Renal cortex interstitium (tissue), 11 donors: ENCODE measurements at regions not wholly inside any gene's neighbourhood (a gene's known extent, or its start where the extent isn't known, plus 50 kb on each side); places are given as distances from the start of the nearest gene placed in this dataset.

Experiments used
- DNase-seq, 11 donors: peaks; one replicate each; pipeline ENCODE4 v3.0.0-alpha.2; 2013; ENCODE audit warnings: low read depth in 9 of 11, low spot score in 4 of 11; ENCODE audit errors: extremely low read depth in 1 of 11

- DNase-seq, result no peak
Measured at GRCh38 chr4:135605076-135605475, 1403.5 kb upstream of the PABPC4L start.

GRCh38 chr4:135604531-135604930, 1402.9 kb upstream of the PABPC4L start:
- no peak for DNase-seq

- no peak for DNase-seq
Measured at GRCh38 chr4:135601351-135601750, 1399.8 kb upstream of the PABPC4L start.

DNA sequence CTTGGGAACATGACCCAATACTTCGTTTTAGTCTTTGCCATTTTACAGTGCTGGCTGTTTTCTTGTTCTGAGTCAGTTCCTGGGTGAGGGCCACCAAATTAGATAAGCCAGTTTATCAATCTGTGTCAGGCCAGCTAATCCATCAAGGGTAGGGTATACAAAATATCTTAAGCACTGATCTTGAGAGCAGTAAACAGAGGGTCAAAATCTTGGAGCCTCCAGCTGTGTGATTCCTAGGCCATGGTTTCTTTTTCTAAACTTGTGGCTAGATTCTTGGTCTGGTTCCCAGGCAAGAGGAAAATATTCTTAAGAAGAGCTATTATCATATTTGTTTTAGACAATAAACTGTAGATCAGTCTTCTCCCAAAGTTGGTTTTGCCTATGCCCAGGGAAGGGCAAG, 1396.6 kb upstream of the PABPC4L start:
- DNase-seq, result no peak

- no peak for DNase-seq
Measured at GRCh38 chr4:135594521-135594920, 1392.9 kb upstream of the PABPC4L start.

GRCh38 chr4:135575041-135575440, 1373.5 kb upstream of the PABPC4L start:
- no peak for DNase-seq

DNA sequence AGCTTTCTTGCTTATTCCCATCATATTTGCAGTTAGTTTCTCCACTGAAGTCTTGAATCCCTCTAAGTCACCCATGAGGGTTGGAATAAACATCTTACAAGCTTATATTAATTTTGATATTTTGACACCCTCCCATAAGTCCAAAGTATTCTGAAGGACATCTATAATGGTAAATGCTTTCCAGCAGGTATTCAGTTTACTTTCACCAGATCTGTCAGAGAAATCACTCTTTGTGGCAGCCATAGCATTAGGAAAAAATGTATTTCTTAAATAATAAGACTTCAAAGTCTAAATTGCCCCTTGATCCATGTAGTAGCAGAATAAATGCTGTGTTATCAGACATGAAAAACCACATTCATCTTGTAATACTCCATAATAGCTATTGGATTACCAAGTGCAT, 1371.7 kb upstream of the PABPC4L start:
- no peak for DNase-seq

- DNase-seq, result no peak
Measured at GRCh38 chr4:135564090-135564489, 1362.5 kb upstream of the PABPC4L start.

- no peak for DNase-seq
Measured at GRCh38 chr4:135553213-135553612, 1351.6 kb upstream of the PABPC4L start.

DNA sequence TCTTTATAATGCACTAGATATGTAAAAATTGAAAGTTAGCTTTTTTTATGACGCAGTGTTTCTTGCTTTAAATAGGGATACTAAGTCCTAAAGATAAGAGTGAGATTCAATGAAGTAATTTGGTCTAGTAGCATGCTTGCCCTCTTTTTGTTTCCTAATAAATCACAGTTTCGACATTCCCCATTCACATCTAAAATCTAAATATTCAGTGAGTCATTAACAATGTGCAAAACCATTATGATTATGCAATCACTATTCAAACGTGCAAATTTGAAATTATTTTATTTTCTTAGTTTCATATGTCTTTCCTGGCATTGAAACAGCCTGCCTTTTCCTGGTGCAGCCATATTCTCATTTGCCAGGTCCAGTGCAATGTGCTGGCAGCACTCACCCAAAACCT, 1350.5 kb upstream of the PABPC4L start:
- no peak for DNase-seq

DNA sequence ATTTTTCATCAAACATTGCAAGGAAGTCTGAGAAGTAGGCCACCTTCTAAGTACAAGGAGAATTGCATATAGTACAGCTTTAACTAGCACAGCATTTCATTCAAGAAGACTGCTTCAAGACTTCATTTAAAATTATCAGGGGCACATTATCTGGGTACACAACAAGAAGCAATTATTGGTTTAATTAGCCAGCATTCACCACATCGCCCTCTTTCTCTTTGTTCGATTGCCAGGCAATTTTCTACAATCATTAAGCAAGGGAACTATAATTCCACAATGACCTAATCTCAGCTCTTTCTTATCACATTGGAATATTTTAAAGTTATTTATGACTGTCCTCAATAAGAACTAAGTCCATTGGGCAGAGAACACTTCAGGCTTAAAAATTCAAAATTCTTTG, 1347.1 kb upstream of the PABPC4L start:
- DNase-seq, result no peak

GRCh38 chr4:135545616-135546317, 1344.2 kb upstream of the PABPC4L start:
- no peak for DNase-seq

DNA sequence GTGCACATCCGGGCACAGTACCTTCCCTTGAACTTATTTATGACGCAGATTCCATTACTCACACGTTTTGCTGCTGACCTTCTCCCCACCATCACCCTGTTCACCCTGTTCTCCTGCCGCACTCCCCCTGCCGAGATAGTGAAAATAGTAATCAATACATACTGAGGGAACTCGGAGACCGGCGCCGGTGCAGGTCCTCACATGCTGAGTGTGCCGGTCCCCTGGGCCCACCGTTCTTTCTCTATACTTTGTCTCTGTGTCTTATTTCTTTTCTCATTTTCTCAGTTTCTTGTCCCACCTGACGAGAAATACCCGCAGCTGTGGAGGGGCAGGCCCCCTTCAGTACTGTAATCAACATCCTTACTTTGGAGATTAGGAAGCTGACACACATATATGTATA, 1337.1 kb upstream of the PABPC4L start:
- no peak for DNase-seq

- DNase-seq, result no peak
Measured at GRCh38 chr4:135533053-135533452, 1331.5 kb upstream of the PABPC4L start.

DNA sequence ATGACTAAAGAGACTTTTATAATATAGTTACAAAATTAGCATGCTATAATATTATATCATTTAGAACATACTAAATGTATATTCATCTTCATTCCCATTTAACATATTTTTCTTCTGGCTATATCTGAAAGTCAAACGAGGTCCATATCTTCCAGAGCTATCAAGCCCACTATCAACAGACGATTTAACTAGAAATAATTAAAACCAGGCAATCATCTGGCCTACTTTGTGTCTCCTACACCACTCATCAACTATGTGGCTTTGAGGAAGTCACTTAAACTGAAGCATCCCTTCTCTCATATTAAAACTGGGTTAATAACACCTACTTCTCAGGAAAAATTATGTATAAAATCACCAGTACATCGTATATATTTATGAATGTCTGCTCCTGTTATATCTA, 1330.5 kb upstream of the PABPC4L start:
- DNase-seq, result no peak

DNA sequence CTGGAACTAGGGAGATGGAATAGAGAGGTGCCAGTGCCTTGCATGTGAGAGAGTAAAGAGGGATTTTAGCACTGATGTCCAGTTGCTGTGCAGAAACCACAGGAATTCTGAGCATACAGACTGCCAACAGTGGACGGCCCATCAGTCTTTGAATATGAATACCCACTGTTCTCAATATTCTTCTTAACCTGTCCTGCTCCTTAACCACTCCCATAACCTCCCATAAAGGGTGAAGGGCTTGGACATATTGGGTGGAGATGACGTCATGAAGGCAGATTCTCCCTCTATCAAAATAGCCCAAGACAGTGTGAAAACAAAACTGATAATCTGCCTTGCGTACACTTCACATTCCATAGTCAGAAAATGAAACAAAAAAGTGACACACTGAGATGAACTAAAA, 1313.7 kb upstream of the PABPC4L start:
- DNase-seq, result no peak

DNA sequence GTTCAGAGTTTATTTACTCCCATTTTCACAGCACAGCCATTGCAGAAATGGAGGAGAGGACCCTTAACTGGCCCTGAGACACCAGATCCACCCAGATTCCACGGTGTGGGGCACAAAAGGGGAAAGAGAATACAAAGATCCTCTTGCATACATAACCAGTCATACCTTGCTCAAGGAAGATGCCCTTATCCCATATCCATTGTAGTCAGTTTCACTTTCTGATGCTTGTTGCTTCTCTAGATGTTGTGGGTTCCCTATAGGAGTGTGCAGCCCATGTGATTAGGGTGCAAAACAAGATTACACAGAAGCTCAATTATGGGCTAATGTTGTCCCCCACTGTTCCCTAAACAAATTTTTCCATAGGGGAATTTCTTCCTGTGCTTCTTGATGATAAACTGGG, 1309.0 kb upstream of the PABPC4L start:
- DNase-seq, result no peak

GRCh38 chr4:135508006-135508714, 1306.6 kb upstream of the PABPC4L start:
- DNase-seq, result no peak

DNA sequence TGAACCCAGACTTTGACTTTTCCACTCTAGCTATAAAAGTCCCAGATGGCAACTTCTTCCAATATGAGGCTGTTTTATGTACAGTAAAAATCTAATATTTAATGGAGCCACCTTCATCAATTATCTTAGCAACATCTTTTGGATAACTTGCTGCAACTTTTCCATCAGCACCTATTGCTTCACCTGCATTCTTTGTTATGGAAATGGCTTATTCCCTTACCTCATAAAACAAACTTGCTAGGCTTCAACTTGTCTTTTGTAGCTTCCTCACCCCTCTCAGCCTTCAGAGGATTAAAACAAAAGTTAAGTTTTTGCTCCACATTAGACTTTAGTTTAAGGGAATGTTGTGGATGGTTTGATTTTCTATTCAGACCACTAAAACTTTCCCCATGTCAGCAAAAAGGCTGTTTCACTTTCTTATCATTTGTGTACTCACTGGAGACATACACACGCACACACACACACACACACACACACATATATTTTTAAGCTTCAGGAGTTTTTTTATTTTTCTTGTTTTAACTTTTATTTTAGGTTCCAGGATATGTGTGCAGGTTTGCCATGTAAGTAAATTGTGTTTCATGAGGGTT, 1296.1 kb upstream of the PABPC4L start:
- DNase-seq, result no peak

DNA sequence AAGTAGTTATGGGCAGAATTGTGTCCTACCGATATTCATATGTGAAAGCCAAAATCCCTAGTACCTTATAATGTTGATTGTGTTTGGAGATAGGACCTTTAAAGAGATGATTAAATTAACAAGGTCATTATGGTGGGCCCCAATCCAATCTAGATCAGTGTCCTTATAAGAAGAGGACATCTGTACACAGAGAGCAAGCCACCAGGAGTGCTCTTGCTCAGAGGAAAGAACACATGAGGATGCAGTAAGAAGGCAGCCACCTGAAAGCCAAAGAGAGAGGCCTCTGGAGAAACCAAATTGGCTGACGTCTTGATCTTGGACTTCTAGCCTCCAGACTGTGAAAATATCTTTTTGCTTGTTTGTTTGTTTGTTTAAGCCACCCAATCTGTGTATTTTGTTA, 1290.8 kb upstream of the PABPC4L start:
- DNase-seq, result no peak

GRCh38 chr4:135485371-135485770, 1283.8 kb upstream of the PABPC4L start:
- DNase-seq, result no peak
